Astrocyte (in vitro differentiated cells and primary cell): ENCODE measurements at regions not wholly inside any gene's neighbourhood (a gene's known extent, or its start where the extent isn't known, plus 50 kb on each side); places are given as distances from the start of the nearest gene placed in this dataset.

Experiments
- CTCF ChIP-seq: IDR thresholded peaks from 2 replicates; pipeline ENCODE4 v1.5.1; 2011; ENCODE audit warnings: low read depth, mild to moderate bottlenecking, inconsistent platforms, low read length, moderate library complexity; ENCODE audit not compliant: insufficient read depth
- EZH2 ChIP-seq: IDR thresholded peaks from 2 replicates; pipeline ENCODE4 v1.6.1; 2012; ENCODE audit warnings: mild to moderate bottlenecking, low read length, inconsistent platforms; ENCODE audit not compliant: insufficient read depth

- TF ChIP-seq EZH2 (no peak), CTCF (no peak)
Observed at GRCh38 chr1:63022319-63022718, 238.4 kb downstream of the ATG4C start.
